SK-N-SH (cell line): ENCODE measurements at regions not wholly inside any gene's neighbourhood (a gene's known extent, or its start where the extent isn't known, plus 50 kb on each side); places are given as distances from the start of the nearest gene placed in this dataset.
A peak's percentile ranks its signal among the peaks of the same experiment; 100 is the strongest.

ENCODE experiments used
- CTCF ChIA-PET: fragments of 300-600, 350-600 bp; formaldehyde crosslinking; extraction: SDS; loops from one replicate; lab custom pipeline; 2021; lab: Yijun Ruan, JAX
- POLR2A ChIA-PET: fragments of 350-600 bp; sonication (Branson Sonifier 250); formaldehyde crosslinking; extraction: SDS; loops from one replicate; lab custom pipeline; 2020; ENCODE audit warnings: antibody characterized with exemption, inconsistent platforms; lab: Yijun Ruan, JAX
- DNase-seq: peaks from one replicate; pipeline ENCODE4 v3.0.0; 2012
- H2AFZ ChIP-seq: fragments of 200-600 bp; sonication (generic); 2 replicates; pipeline ENCODE4 v1.8.1; 2016; ENCODE audit warnings: antibody characterized with exemption, mild to moderate bottlenecking, low read depth
- H3F3A ChIP-seq: fragments of 200-600 bp; sonication (generic); replicated peaks from 2 replicates; pipeline ENCODE3; 2016; ENCODE audit warnings: antibody characterized with exemption, mild to moderate bottlenecking; ENCODE audit not compliant: insufficient read depth
- H3K27ac ChIP-seq, 2 experiments: fragments of 200-500 bp in 1 of 2; fragments of 200-600 bp in 1 of 2; sonication (Bioruptor generic) in 1 of 2; sonication (generic), shearing (Covaris generic) in 1 of 2; 2 replicates each; pipeline versions ENCODE4 v1.5.1 to v1.6.1; 2014 to 2016; ENCODE audit warnings: low read depth in 2 of 2, inconsistent platforms in 1 of 2, low read length in 1 of 2, mild to moderate bottlenecking in 1 of 2, mixed read lengths in 1 of 2
- H3K27me3 ChIP-seq: fragments of 200-600 bp; sonication (generic), shearing (Covaris generic); 2 replicates; pipeline ENCODE4 v1.6.1; 2016; ENCODE audit warnings: mixed run types; ENCODE audit not compliant: insufficient read depth
- H3K36me3 ChIP-seq, 2 experiments: fragments of 200-500 bp in 1 of 2; fragments of 200-600 bp in 1 of 2; sonication (Bioruptor generic) in 1 of 2; sonication (generic) in 1 of 2; replicated peaks in 1 of 2; 2 replicates each; pipeline versions ENCODE3 to v1.5.1; 2014 to 2016; ENCODE audit warnings: low read length in 1 of 2, mild to moderate bottlenecking in 1 of 2; ENCODE audit not compliant: insufficient read depth in 2 of 2, control insufficient read depth in 1 of 2
- H3K4me1 ChIP-seq, 2 experiments: fragments of 200-500 bp in 1 of 2; fragments of 200-600 bp in 1 of 2; sonication (Bioruptor generic) in 1 of 2; sonication (generic), shearing (Covaris generic) in 1 of 2; 2 replicates each; pipeline versions ENCODE4 v1.5.1 to v1.6.1; 2014 to 2016; ENCODE audit warnings: low read depth in 1 of 2, low read length in 1 of 2, mixed run types in 1 of 2; ENCODE audit not compliant: insufficient read depth in 2 of 2, control insufficient read depth in 1 of 2
- H3K4me2 ChIP-seq: fragments of 200-600 bp; sonication (generic), shearing (Covaris generic); 2 replicates; pipeline ENCODE4 v1.6.1; 2017; ENCODE audit warnings: mixed run types
- H3K4me3 ChIP-seq, 2 experiments: fragments of 200-500 bp in 1 of 2; fragments of 200-600 bp in 1 of 2; sonication (Bioruptor generic) in 1 of 2; sonication (generic), shearing (Covaris generic) in 1 of 2; 2 replicates each; pipeline versions ENCODE4 v1.5.1 to v1.8.1; 2014 to 2016; ENCODE audit warnings: low read depth in 2 of 2, inconsistent platforms in 1 of 2, low read length in 1 of 2, mild to moderate bottlenecking in 1 of 2, mixed read lengths in 1 of 2, moderate library complexity in 1 of 2
- H3K79me2 ChIP-seq: fragments of 200-600 bp; sonication (generic); 2 replicates; pipeline ENCODE4 v1.8.1; 2017; ENCODE audit warnings: mild to moderate bottlenecking; ENCODE audit not compliant: insufficient read depth
- H3K9ac ChIP-seq: fragments of 200-600 bp; sonication (generic); 2 replicates; pipeline ENCODE4 v1.6.1; 2017; ENCODE audit warnings: mixed run types
- H3K9me2 ChIP-seq: fragments of 200-600 bp; sonication (generic); 2 replicates; pipeline ENCODE4 v1.6.1; 2017; ENCODE audit warnings: mixed run types
- H3K9me3 ChIP-seq: fragments of 200-600 bp; sonication (generic); 2 replicates; pipeline ENCODE4 v1.6.1; 2017; ENCODE audit warnings: mixed run types, mild to moderate bottlenecking, moderate library complexity
- H4K20me1 ChIP-seq: fragments of 200-600 bp; sonication (generic); 2 replicates; pipeline ENCODE4 v1.6.1; 2017; ENCODE audit warnings: mild to moderate bottlenecking, mixed run types; ENCODE audit not compliant: insufficient read depth
- CHD2 ChIP-seq: fragments of 150-350 bp; IDR thresholded peaks from 2 replicates; pipeline ENCODE4 v1.6.1; 2018; ENCODE audit warnings: low read length; ENCODE audit not compliant: partially characterized antibody
- CTCF ChIP-seq: fragments of 200-600 bp; sonication (generic); IDR thresholded peaks from 2 replicates; pipeline ENCODE4 v1.6.1; 2017; ENCODE audit warnings: antibody characterized with exemption, mild to moderate bottlenecking, moderate library complexity
- EP300 ChIP-seq, 2 experiments: IDR thresholded peaks; 2 replicates each; pipeline versions ENCODE4 v1.4.0 to v1.6.1; 2012; ENCODE audit warnings: borderline replicate concordance in 1 of 2, low read depth in 1 of 2, low read length in 1 of 2
- FOSL2 ChIP-seq: IDR thresholded peaks from 2 replicates; pipeline ENCODE4 v1.4.0; 2012; ENCODE audit warnings: low read depth, mild to moderate bottlenecking, moderate library complexity, borderline replicate concordance
- FOXJ3 ChIP-seq: sonication (generic); formaldehyde crosslinking; IDR thresholded peaks from 2 replicates; pipeline ENCODE4 v1.5.1; 2020; ENCODE audit warnings: mild to moderate bottlenecking, missing genetic modification reagents
- JUND ChIP-seq: IDR thresholded peaks from 2 replicates; pipeline ENCODE4 v1.4.0; 2012
- NFIC ChIP-seq: IDR thresholded peaks from 2 replicates; pipeline ENCODE4 v1.4.0; 2012; ENCODE audit warnings: borderline replicate concordance
- PBX3 ChIP-seq: IDR thresholded peaks from 2 replicates; pipeline ENCODE4; 2012
- REST ChIP-seq: IDR thresholded peaks from 2 replicates; pipeline ENCODE4 v1.6.1; 2012; ENCODE audit warnings: mild to moderate bottlenecking, low read depth, low read length, moderate library complexity
- TCF12 ChIP-seq: IDR thresholded peaks from 2 replicates; pipeline ENCODE4 v1.4.0; 2012
- TEAD4 ChIP-seq: IDR thresholded peaks from 2 replicates; pipeline ENCODE4 v1.4.0; 2012; ENCODE audit warnings: mild to moderate bottlenecking, borderline replicate concordance; ENCODE audit not compliant: insufficient read depth
- USF1 ChIP-seq: IDR thresholded peaks from 2 replicates; pipeline ENCODE4 v1.4.0; 2012; ENCODE audit warnings: low read depth, borderline replicate concordance
- WGBS: methylation state at CpG from one replicate; pipeline ENCODE4 v1.1.6; 2017; ENCODE audit warnings: low lambda C conversion rate; 5-methylcytosine and 5-hydroxymethylcytosine counted together

DNA sequence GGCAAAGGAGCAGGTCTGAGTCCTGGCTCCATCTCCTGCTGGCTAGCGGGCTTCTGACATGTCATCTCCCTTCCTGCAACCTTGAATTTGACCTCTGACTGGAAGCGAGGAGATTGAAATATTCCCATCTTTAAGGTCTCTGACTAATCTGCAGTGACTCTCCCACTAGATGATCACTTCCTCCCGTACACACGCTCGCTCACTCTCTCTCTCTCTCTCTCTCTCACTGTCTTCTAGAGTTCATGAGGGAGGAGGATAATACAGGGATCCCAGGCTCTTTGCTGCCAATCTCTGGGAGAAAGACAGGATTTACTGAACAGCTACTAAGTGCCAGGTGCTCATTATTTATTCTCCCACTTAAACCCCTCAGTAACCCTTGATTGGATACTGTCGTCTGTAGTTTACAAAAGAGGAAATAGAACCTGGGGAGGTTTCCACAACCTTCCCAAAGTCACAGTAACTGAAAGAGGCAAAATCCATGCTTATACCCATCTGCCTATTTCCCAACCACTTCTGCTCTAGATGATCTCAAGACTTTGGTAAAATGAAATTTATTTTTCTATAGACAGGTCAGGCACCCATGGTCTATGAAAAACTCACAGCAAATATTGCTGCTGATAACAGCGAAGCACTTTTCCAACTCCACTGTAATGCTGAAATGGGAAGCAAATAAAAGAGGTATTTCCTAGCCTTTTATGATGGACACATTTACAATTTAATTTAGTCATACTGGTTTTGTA, 193.5 kb upstream of the C1QTNF7 start (continued):
- TF ChIP-seq REST (no peak), FOXJ3 (no peak), CHD2 (no peak)

DNA sequence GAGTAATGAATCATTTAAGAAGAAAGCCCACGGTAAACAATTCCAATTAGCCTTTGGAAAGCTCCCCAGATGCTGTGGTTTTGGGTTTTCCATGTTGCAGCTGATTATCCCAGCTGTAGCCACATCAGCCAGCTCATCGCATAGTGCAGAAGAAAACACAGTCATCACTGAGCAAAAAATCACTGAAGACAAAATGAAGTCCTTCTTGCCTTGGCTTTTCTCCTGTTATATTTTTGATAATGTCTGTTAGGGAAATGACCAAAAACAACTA, 193.0 kb upstream of the C1QTNF7 start:
- no peaks in the 10 kb centered on the region for H3K79me2 ChIP-seq
- H3K27me3 ChIP-seq, result no peaks in the 10 kb centered on the region
- no peaks in the 10 kb centered on the region for H4K20me1 ChIP-seq
- H3K36me3 ChIP-seq, result no peaks in the 10 kb centered on the region
- H3K9me2 ChIP-seq, result no peaks in the 10 kb centered on the region
- WGBS, result 22% methylated on average over 2 of the region's 2 CpGs
- no peak overlapping the region for H3K4me3 ChIP-seq
- H2AFZ ChIP-seq, result no peak overlapping the region
- CTCF ChIA-PET, result interaction anchor here (5.7 kb wide), 1 partner anchor 222 kb away, joined by 61 read pairs; no protein-coding TSS in a partner anchor
- peaks cover 16 to 35% of the 10 kb centered on the region in 2 experiments for H3K4me1 ChIP-seq
- no peak overlapping the region for H3K9ac ChIP-seq
- no peak overlapping the region; the same call in 1 of the 2 replicates for H3K4me2 ChIP-seq
- peak overlapping the region; percentile 16 to 46; a peak in 3 of 4 replicates for H3K27ac ChIP-seq
- no peaks in the 10 kb centered on the region for H3K9me3 ChIP-seq
- TF ChIP-seq NFIC, result peak; percentile 72; the same call in 1 of the 2 replicates
- TF ChIP-seq EP300 (IDR thresholded peaks at IDR 0.05; ENCODE audit: borderline replicate concordance in 1 of 2, low read depth in 1 of 2, low read length in 1 of 2), result peak; percentile 6 to 69; a peak in 2 of 4 replicates
- TF ChIP-seq JUND, result peak; percentile 56
- peak; percentile 37; the same call in 1 of the 2 replicates for TF ChIP-seq FOSL2
- TF ChIP-seq TCF12, result peak; percentile 85
- TF ChIP-seq USF1, result no peak
- TF ChIP-seq TEAD4, result peak; percentile 47; the same call in 1 of the 2 replicates
- no peak for TF ChIP-seq CTCF
- peak; percentile 80 for TF ChIP-seq PBX3
- POLR2A ChIA-PET, result no interaction called here
- DNase-seq, result no peak
- H3F3A ChIP-seq, result peaks cover 10% of the 10 kb centered on the region
